Neural cell (in vitro differentiated cells): ENCODE measurements at regions not wholly inside any gene's neighbourhood (a gene's known extent, or its start where the extent isn't known, plus 50 kb on each side); places are given as distances from the start of the nearest gene placed in this dataset.

Source experiments
- H2AFZ ChIP-seq: fragments of 200-600, 300-800 bp; sonication (generic), shearing (Covaris generic); 2 replicates; pipeline ENCODE4 v1.6.0; 2014; ENCODE audit warnings: low read depth, mild to moderate bottlenecking, antibody characterized with exemption, low read length, moderate library complexity
- H3F3A ChIP-seq: fragments of 200-600 bp; shearing (Covaris generic); 2 replicates; pipeline ENCODE4 v1.6.1; 2016; ENCODE audit warnings: mild to moderate bottlenecking, moderate library complexity, mixed read lengths, antibody characterized with exemption, low read length; ENCODE audit not compliant: insufficient read depth, poor library complexity, severe bottlenecking
- H3K27ac ChIP-seq: fragments of 200-600, 300-800 bp; sonication (generic), shearing (Covaris generic); 2 replicates; pipeline ENCODE4 v1.5.1; 2014; ENCODE audit warnings: mild to moderate bottlenecking, low read length, moderate library complexity
- H3K27me3 ChIP-seq: fragments of 300-800, 200-600 bp; sonication (generic), shearing (Covaris generic); 2 replicates; pipeline ENCODE4 v1.6.0; 2014; ENCODE audit warnings: mild to moderate bottlenecking, low read depth, low read length, moderate library complexity; ENCODE audit not compliant: insufficient read depth
- H3K36me3 ChIP-seq: fragments of 300-800, 200-600 bp; sonication (generic), shearing (Covaris generic); 2 replicates; pipeline ENCODE4 v1.5.1; 2014; ENCODE audit warnings: mild to moderate bottlenecking, antibody characterized with exemption, low read length, moderate library complexity; ENCODE audit not compliant: insufficient read depth
- H3K4me2 ChIP-seq: fragments of 300-800, 200-600 bp; sonication (generic), shearing (Covaris generic); 2 replicates; pipeline ENCODE4 v1.6.0; 2014; ENCODE audit warnings: mild to moderate bottlenecking, low read length
- H3K4me3 ChIP-seq: fragments of 300-800, 200-600 bp; sonication (generic), shearing (Covaris generic); 2 replicates; pipeline ENCODE4 v1.5.1; 2014; ENCODE audit warnings: mild to moderate bottlenecking, low read length, moderate library complexity
- H3K79me2 ChIP-seq: fragments of 200-600 bp; shearing (Covaris generic); replicated peaks from 2 replicates; pipeline ENCODE4 v1.6.0; 2014; ENCODE audit warnings: mild to moderate bottlenecking, low read length, moderate library complexity; ENCODE audit not compliant: insufficient read depth
- H3K9ac ChIP-seq: fragments of 300-800, 200-600 bp; sonication (generic), shearing (Covaris generic); 2 replicates; pipeline ENCODE4 v1.6.1; 2016; ENCODE audit warnings: mild to moderate bottlenecking, low read length, mixed read lengths
- H3K9me2 ChIP-seq: fragments of 200-600 bp; shearing (Covaris generic); 2 replicates; pipeline ENCODE4 v1.6.1; 2016; ENCODE audit warnings: mild to moderate bottlenecking, low read length, mixed read lengths; ENCODE audit not compliant: insufficient read depth
- H3K9me3 ChIP-seq: fragments of 200-600, 300-800 bp; sonication (generic), shearing (Covaris generic); 2 replicates; pipeline ENCODE4 v1.6.1; 2016; ENCODE audit warnings: mild to moderate bottlenecking, mixed run types, low read length, moderate library complexity, mixed read lengths
- H4K20me1 ChIP-seq: fragments of 200-600 bp; shearing (Covaris generic); 2 replicates; pipeline ENCODE4 v1.6.1; 2016; ENCODE audit warnings: mild to moderate bottlenecking, mixed run types; ENCODE audit not compliant: insufficient read depth
- CTCF ChIP-seq: fragments of 450-650 bp; IDR thresholded peaks from 2 replicates; pipeline ENCODE4 v1.5.1; 2014; ENCODE audit warnings: antibody characterized with exemption, mild to moderate bottlenecking, moderate library complexity; ENCODE audit not compliant: poor library complexity, severe bottlenecking
- EP300 ChIP-seq: fragments of 450-650 bp; conservative IDR thresholded peaks from 2 replicates; pipeline ENCODE4 v1.6.1; 2014; ENCODE audit warnings: antibody characterized with exemption, mild to moderate bottlenecking, moderate library complexity; ENCODE audit not compliant: poor library complexity, severe bottlenecking
- EZH2 ChIP-seq: fragments of 200-600, 300-800 bp; shearing (Covaris generic), sonication (generic); IDR thresholded peaks from 2 replicates; pipeline ENCODE4 v1.6.1; 2014; ENCODE audit warnings: antibody characterized with exemption, low read length, borderline replicate concordance, mild to moderate bottlenecking; ENCODE audit not compliant: insufficient read depth, poor library complexity, severe bottlenecking
- MXI1 ChIP-seq: fragments of 450-650 bp; conservative IDR thresholded peaks from 2 replicates; pipeline ENCODE4 v1.6.1; 2014; ENCODE audit warnings: antibody characterized with exemption, mild to moderate bottlenecking; ENCODE audit not compliant: poor library complexity, severe bottlenecking
- POLR2AphosphoS5 ChIP-seq: IDR thresholded peaks from 2 replicates; pipeline ENCODE4 v1.6.1; 2012
- RAD21 ChIP-seq: fragments of 450-650 bp; conservative IDR thresholded peaks from 2 replicates; pipeline ENCODE4 v1.6.1; 2014; ENCODE audit warnings: antibody characterized with exemption, mild to moderate bottlenecking, moderate library complexity
- REST ChIP-seq: IDR thresholded peaks from 2 replicates; pipeline ENCODE4 v1.6.1; 2012; ENCODE audit warnings: borderline replicate concordance
- SMC3 ChIP-seq: fragments of 450-650 bp; conservative IDR thresholded peaks from 2 replicates; pipeline ENCODE4 v1.6.1; 2014; ENCODE audit warnings: antibody characterized with exemption, mild to moderate bottlenecking, moderate library complexity; ENCODE audit not compliant: poor library complexity
- TAF1 ChIP-seq: IDR thresholded peaks from 2 replicates; pipeline ENCODE4 v1.6.1; 2012; ENCODE audit warnings: low read depth

GRCh38 chr10:44747593-44748172 is 163.5 kb upstream of the TMEM72 start:
- H3K36me3 ChIP-seq = no peaks in the 10 kb centered on the region
- no peak for TF ChIP-seq EP300
- TF ChIP-seq SMC3 = no peak
- TF ChIP-seq POLR2AphosphoS5 = no peak
- no peak for TF ChIP-seq MXI1
- TF ChIP-seq EZH2 = no peak
- no peak for TF ChIP-seq TAF1
- TF ChIP-seq CTCF = no peak
- TF ChIP-seq REST = no peak
- TF ChIP-seq RAD21 = no peak

GRCh38 chr10:44749151-44749550 is 162.0 kb upstream of the TMEM72 start:
- H3K9me3 ChIP-seq = no peaks in the 10 kb centered on the region
- no peaks in the 10 kb centered on the region for H4K20me1 ChIP-seq
- H3K79me2 ChIP-seq = no peaks in the 10 kb centered on the region
- H3K4me3 ChIP-seq = no peak overlapping the region
- no peaks in the 10 kb centered on the region for H3F3A ChIP-seq
- H3K27me3 ChIP-seq = no peaks in the 10 kb centered on the region
- H3K9me2 ChIP-seq = no peaks in the 10 kb centered on the region
- H3K9ac ChIP-seq = no peak overlapping the region
- H3K4me2 ChIP-seq = no peak overlapping the region
- H3K36me3 ChIP-seq = no peaks in the 10 kb centered on the region
- no peak overlapping the region for H2AFZ ChIP-seq
- TF ChIP-seq EZH2 (no peak), EP300 (no peak)
- H3K27ac ChIP-seq = no peak overlapping the region

More at GRCh38 chr10:44747593-44748172, 163.5 kb upstream of the TMEM72 start:
- H4K20me1 ChIP-seq = no peaks in the 10 kb centered on the region
- no peaks in the 10 kb centered on the region for H3K27me3 ChIP-seq
- H3K9me3 ChIP-seq = no peaks in the 10 kb centered on the region
- no peak overlapping the region for H3K27ac ChIP-seq
- H3F3A ChIP-seq = no peaks in the 10 kb centered on the region
- no peak overlapping the region for H3K4me2 ChIP-seq
- no peak overlapping the region for H3K4me3 ChIP-seq
- no peak overlapping the region for H2AFZ ChIP-seq
- no peaks in the 10 kb centered on the region for H3K9me2 ChIP-seq
- H3K79me2 ChIP-seq = no peaks in the 10 kb centered on the region
- no peak overlapping the region for H3K9ac ChIP-seq
